Lower lobe of right lung (tissue), 2 donors: ENCODE measurements at regions not wholly inside any gene's neighbourhood (a gene's known extent, or its start where the extent isn't known, plus 50 kb on each side); places are given as distances from the start of the nearest gene placed in this dataset.

Experiments used
- ATAC-seq, 2 donors: fragments of 200-7000 bp; cut with Tn5 transposase; one replicate each; pipeline ENCODE4 v1.9.1; 2020 to 2022; ENCODE audit warnings: mild to moderate bottlenecking in 2 of 2, moderate library complexity in 2 of 2
- DNase-seq: peaks from one replicate; pipeline ENCODE4 v3.0.0-alpha.2; 2020
- H3K27ac ChIP-seq: fragments of 200-600 bp; one replicate; pipeline ENCODE4 v1.8.0; 2022
- H3K27me3 ChIP-seq: fragments of 200-600 bp; one replicate; pipeline ENCODE4 v1.8.0; 2022; ENCODE audit warnings: low read depth
- H3K36me3 ChIP-seq: fragments of 200-600 bp; one replicate; pipeline ENCODE4 v1.8.0; 2022; ENCODE audit warnings: mild to moderate bottlenecking
- H3K4me1 ChIP-seq: fragments of 200-600 bp; one replicate; pipeline ENCODE4 v1.8.0; 2022
- H3K4me3 ChIP-seq: fragments of 200-600 bp; one replicate; pipeline ENCODE4 v1.8.0; 2022; ENCODE audit warnings: mild to moderate bottlenecking
- H3K9me3 ChIP-seq: fragments of 200-600 bp; one replicate; pipeline ENCODE4 v1.8.0; 2022
- CTCF ChIP-seq: fragments of 200-600 bp; IDR thresholded peaks from one replicate; pipeline ENCODE4 v1.8.0; 2022; ENCODE audit warnings: antibody characterized with exemption, mild to moderate bottlenecking
- intact Hi-C: fragments of 100-400 bp; cut with DNase I; formaldehyde crosslinking; loops from one replicate; pipeline ENCODE4 v1.11.0; 2022
- donor health status: DM: no; HTN: yes; CAD: no; lungs with severe emphysema.

- no peaks in the 10 kb centered on the region for H3K36me3 ChIP-seq
- no peaks in the 10 kb centered on the region for H3K9me3 ChIP-seq
- no peak overlapping the region for H3K4me3 ChIP-seq
- no peak for ATAC-seq
- no peak for TF ChIP-seq CTCF
- intact Hi-C loops, result no loop called here
- no peaks in the 10 kb centered on the region for H3K4me1 ChIP-seq
- H3K27me3 ChIP-seq, result no peaks in the 10 kb centered on the region
- DNase-seq, result no peak
- H3K27ac ChIP-seq, result no peak overlapping the region
These were observed 238.2 kb upstream of the ASIC2 start for GRCh38 chr17:33531311-33531710.

GRCh38 chr17:33534087-33534486 is 241.0 kb upstream of the ASIC2 start:
- ATAC-seq, result no peak
- intact Hi-C loops, result no loop called here

GRCh38 chr17:33545124-33545523 is 252.0 kb upstream of the ASIC2 start:
- no peak for ATAC-seq
- Histone ChIP-seq H3K27me3 (peaks cover 2% of the 10 kb centered on the region), H3K27ac (no peak overlapping the region), H3K4me3 (no peak overlapping the region), H3K9me3 (no peaks in the 10 kb centered on the region), H3K4me1 (no peaks in the 10 kb centered on the region), H3K36me3 (no peaks in the 10 kb centered on the region)
- intact Hi-C loops, result no loop called here
- DNase-seq, result no peak
- no peak for TF ChIP-seq CTCF

More at GRCh38 chr17:33534087-33534486, 241.0 kb upstream of the ASIC2 start:
- Histone ChIP-seq H3K36me3 (no peaks in the 10 kb centered on the region), H3K9me3 (no peaks in the 10 kb centered on the region), H3K27me3 (no peaks in the 10 kb centered on the region), H3K4me3 (no peak overlapping the region), H3K27ac (no peak overlapping the region), H3K4me1 (no peaks in the 10 kb centered on the region)
- DNase-seq, result no peak
- no peak for TF ChIP-seq CTCF

GRCh38 chr17:33550261-33550660 is 257.2 kb upstream of the ASIC2 start:
- Histone ChIP-seq H3K27me3 (peaks cover 7% of the 10 kb centered on the region), H3K4me1 (no peaks in the 10 kb centered on the region), H3K4me3 (no peak overlapping the region), H3K27ac (no peak overlapping the region), H3K9me3 (no peaks in the 10 kb centered on the region), H3K36me3 (no peaks in the 10 kb centered on the region)
- no peak for DNase-seq
- TF ChIP-seq CTCF, result no peak
- intact Hi-C loops, result no loop called here
- no peak for ATAC-seq

GRCh38 chr17:33551075-33551474 is 258.0 kb upstream of the ASIC2 start:
- intact Hi-C loops, result no loop called here
- Histone ChIP-seq H3K27me3 (peaks cover 7% of the 10 kb centered on the region), H3K9me3 (no peaks in the 10 kb centered on the region)

More at GRCh38 chr17:33551075-33551474, 258.0 kb upstream of the ASIC2 start:
- no peak overlapping the region for H3K27ac ChIP-seq
- no peak for TF ChIP-seq CTCF
- no peak overlapping the region for H3K4me3 ChIP-seq
- DNase-seq (no peak), ATAC-seq (no peak)
- H3K36me3 ChIP-seq, result no peaks in the 10 kb centered on the region
- no peaks in the 10 kb centered on the region for H3K4me1 ChIP-seq
